GM19035 (cell line): ENCODE measurements at regions not wholly inside any gene's neighbourhood (a gene's known extent, or its start where the extent isn't known, plus 50 kb on each side); places are given as distances from the start of the nearest gene placed in this dataset.
"Not testable (repeated sequence)": the region's sequence is repeated elsewhere in the genome, so short reads cannot be mapped to it uniquely, and the experiment has no call there.

Experiments used
- ATAC-seq: cut with Tn5 transposase; IDR thresholded peaks from one replicate; pipeline ENCODE4 v1.9.1; 2021; ENCODE audit not compliant: unreplicated experiment

GRCh38 chr17:33560165-33560564 lies 267.1 kb upstream of the ASIC2 start:
- ATAC-seq, result no peak

GRCh38 chr17:33560871-33561270 lies 267.8 kb upstream of the ASIC2 start:
- no peak for ATAC-seq

- no peak for ATAC-seq
Measured at GRCh38 chr17:33561569-33562334, 268.7 kb upstream of the ASIC2 start.

GRCh38 chr17:33562792-33563191 lies 269.7 kb upstream of the ASIC2 start:
- ATAC-seq, result no peak

- no peak for ATAC-seq
Measured at GRCh38 chr17:33564146-33564545, 271.1 kb upstream of the ASIC2 start.

GRCh38 chr17:33567223-33567622 lies 274.1 kb upstream of the ASIC2 start:
- ATAC-seq, result no peak

- ATAC-seq, result no peak
Measured at GRCh38 chr17:33572615-33573014, 279.5 kb upstream of the ASIC2 start.

- no peak for ATAC-seq
Measured at GRCh38 chr17:33574942-33575445, 281.9 kb upstream of the ASIC2 start.

- ATAC-seq, result not testable (repeated sequence)
Measured at GRCh38 chr17:33579740-33580139, 286.6 kb upstream of the ASIC2 start.

GRCh38 chr17:33580215-33580614 lies 287.1 kb upstream of the ASIC2 start:
- ATAC-seq, result no peak

- ATAC-seq, result no peak
Measured at GRCh38 chr17:33582661-33583060, 289.6 kb upstream of the ASIC2 start.

GRCh38 chr17:33583518-33584417 lies 290.7 kb upstream of the ASIC2 start:
- ATAC-seq, result no peak

GRCh38 chr17:33593991-33594390 lies 300.9 kb upstream of the ASIC2 start:
- no peak for ATAC-seq

GRCh38 chr17:33595828-33596227 lies 302.7 kb upstream of the ASIC2 start:
- no peak for ATAC-seq

GRCh38 chr17:33596899-33597298 lies 303.8 kb upstream of the ASIC2 start:
- ATAC-seq, result no peak

- ATAC-seq, result no peak
Measured at GRCh38 chr17:33598797-33599196, 305.7 kb upstream of the ASIC2 start.

GRCh38 chr17:33602981-33603380 lies 309.9 kb upstream of the ASIC2 start:
- no peak for ATAC-seq

- no peak for ATAC-seq
Measured at GRCh38 chr17:33603789-33604188, 310.7 kb upstream of the ASIC2 start.

GRCh38 chr17:33611532-33611931 lies 318.4 kb upstream of the ASIC2 start:
- ATAC-seq, result no peak

- no peak for ATAC-seq
Measured at GRCh38 chr17:33615861-33616260, 322.8 kb upstream of the ASIC2 start.

- no peak for ATAC-seq
Measured at GRCh38 chr17:33623841-33624240, 330.7 kb upstream of the ASIC2 start.
